Liver (tissue), 8 donors: ENCODE measurements at regions not wholly inside any gene's neighbourhood (a gene's known extent, or its start where the extent isn't known, plus 50 kb on each side); places are given as distances from the start of the nearest gene placed in this dataset.

Experiments
- DNase-seq: peaks from one replicate; pipeline ENCODE4 v3.0.0-alpha.2; 2017; ENCODE audit warnings: low spot score
- H3K27ac ChIP-seq, 2 donors: one replicate each; pipeline ENCODE4 v1.7.0; 2013; ENCODE audit warnings: inconsistent platforms in 2 of 2, low read length in 2 of 2, control low read depth in 1 of 2, low read depth in 1 of 2, mild to moderate bottlenecking in 1 of 2
- H3K27me3 ChIP-seq, 4 donors: one replicate each; pipeline versions ENCODE4 v1.6.1 to v1.7.0; 2013; ENCODE audit warnings: low read length in 3 of 4, inconsistent platforms in 1 of 4, mild to moderate bottlenecking in 1 of 4, moderate library complexity in 1 of 4; ENCODE audit not compliant: control insufficient read depth in 4 of 4, insufficient read depth in 4 of 4
- H3K36me3 ChIP-seq, 4 donors: one replicate each; pipeline versions ENCODE4 v1.6.1 to v1.7.0; 2013; ENCODE audit warnings: low read length in 3 of 4, mild to moderate bottlenecking in 3 of 4, low read depth in 1 of 4, moderate library complexity in 1 of 4; ENCODE audit not compliant: control insufficient read depth in 4 of 4, insufficient read depth in 3 of 4
- H3K4me1 ChIP-seq, 4 donors: one replicate each; pipeline versions ENCODE4 v1.6.1 to v1.7.0; 2013; ENCODE audit warnings: low read length in 3 of 4, mild to moderate bottlenecking in 3 of 4, moderate library complexity in 1 of 4; ENCODE audit not compliant: control insufficient read depth in 4 of 4, insufficient read depth in 4 of 4
- H3K4me3 ChIP-seq, 3 donors: one replicate each; pipeline versions ENCODE4 v1.6.1 to v1.7.0; 2013; ENCODE audit warnings: low read length in 3 of 3, control low read depth in 1 of 3, low read depth in 1 of 3, mild to moderate bottlenecking in 1 of 3
- H3K9ac ChIP-seq, 2 donors: one replicate each; pipeline ENCODE4 v1.7.0; 2013; ENCODE audit warnings: low read length in 2 of 2, mild to moderate bottlenecking in 2 of 2, moderate library complexity in 2 of 2, control low read depth in 1 of 2, low read depth in 1 of 2
- H3K9me3 ChIP-seq, 4 donors: one replicate each; pipeline versions ENCODE4 v1.6.1 to v1.7.0; 2013; ENCODE audit warnings: low read length in 3 of 4; ENCODE audit not compliant: control insufficient read depth in 4 of 4
- ATF3 ChIP-seq: IDR thresholded peaks from 2 replicates; pipeline ENCODE4 v1.6.1; 2016; ENCODE audit warnings: antibody characterized with exemption
- CTCF ChIP-seq: fragments of 150-350 bp; IDR thresholded peaks from 2 replicates; pipeline ENCODE4 v1.5.1; 2017; ENCODE audit warnings: improper control_type of control experiment, low read depth, low read length; ENCODE audit not compliant: missing input control
- EGR1 ChIP-seq, 2 donors: IDR thresholded peaks; 2 replicates each; pipeline ENCODE4 v1.6.1; 2016 to 2018; ENCODE audit warnings: antibody characterized with exemption in 2 of 2, low read depth in 2 of 2
- FOXA2 ChIP-seq: IDR thresholded peaks from 2 replicates; pipeline ENCODE4 v1.6.1; 2016; ENCODE audit warnings: antibody characterized with exemption
- GABPA ChIP-seq, 2 donors: IDR thresholded peaks in 1 of 2; conservative IDR thresholded peaks in 1 of 2; 2 replicates each; pipeline ENCODE4 v1.6.1; 2016; ENCODE audit warnings: antibody characterized with exemption in 2 of 2, mild to moderate bottlenecking in 1 of 2, moderate library complexity in 1 of 2
- HNF4G ChIP-seq: IDR thresholded peaks from 2 replicates; pipeline ENCODE4 v1.6.1; 2016; ENCODE audit warnings: antibody characterized with exemption
- JUND ChIP-seq, 2 donors: IDR thresholded peaks; 2 replicates each; pipeline ENCODE4 v1.6.1; 2016; ENCODE audit warnings: antibody characterized with exemption in 2 of 2
- MAX ChIP-seq: IDR thresholded peaks from 2 replicates; pipeline ENCODE4 v1.6.1; 2016; ENCODE audit warnings: antibody characterized with exemption
- NR2F2 ChIP-seq: IDR thresholded peaks from 2 replicates; pipeline ENCODE4 v1.6.1; 2016; ENCODE audit warnings: antibody characterized with exemption
- RAD21 ChIP-seq, 2 donors: IDR thresholded peaks; 2 replicates each; pipeline ENCODE4 v1.6.1; 2016; ENCODE audit warnings: antibody characterized with exemption in 2 of 2, mild to moderate bottlenecking in 2 of 2
- REST ChIP-seq: IDR thresholded peaks from 2 replicates; pipeline ENCODE4 v1.6.1; 2016; ENCODE audit warnings: antibody characterized with exemption, mild to moderate bottlenecking
- RXRA ChIP-seq, 2 donors: IDR thresholded peaks; 2 replicates each; pipeline ENCODE4 v1.6.1; 2017 to 2018; ENCODE audit warnings: antibody characterized with exemption in 2 of 2, mild to moderate bottlenecking in 1 of 2
- SP1 ChIP-seq: IDR thresholded peaks from 2 replicates; pipeline ENCODE4 v1.6.1; 2018; ENCODE audit warnings: antibody characterized with exemption, mild to moderate bottlenecking
- TAF1 ChIP-seq: conservative IDR thresholded peaks from 2 replicates; pipeline ENCODE4 v1.6.1; 2016; ENCODE audit warnings: antibody characterized with exemption, mild to moderate bottlenecking
- ZBTB33 ChIP-seq: IDR thresholded peaks from 2 replicates; pipeline ENCODE4 v1.6.1; 2016; ENCODE audit warnings: antibody characterized with exemption
- WGBS: extraction: QIAGEN DNeasy Blood & Tissue Kit; methylation state at CpG from one replicate; pipeline ENCODE4 v1.1.7; 2013; 5-methylcytosine and 5-hydroxymethylcytosine counted together
- donor health status: healthy.
- donor health status: healthy.
- donor health status: healthy.
- donor health status: healthy.
- donor health status: healthy.

- H3K9ac ChIP-seq, result no peak overlapping the region
Observed at GRCh38 chr9:90025816-90026215, 421.0 kb downstream of the GADD45G start.

GRCh38 chr9:90027296-90027790 is 422.5 kb downstream of the GADD45G start:
- H3K27me3 ChIP-seq, result no peaks in the 10 kb centered on the region
- no peak for DNase-seq
- H3K9me3 ChIP-seq, result no peaks in the 10 kb centered on the region
- WGBS, result 47% methylated on average over 1 of the region's 1 CpG
- no peak for TF ChIP-seq CTCF
- no peak for TF ChIP-seq MAX
- no peak for TF ChIP-seq FOXA2
- no peak for TF ChIP-seq RAD21 (IDR thresholded peaks at IDR 0.05)
- TF ChIP-seq TAF1, result no peak
- no peak for TF ChIP-seq JUND (IDR thresholded peaks at IDR 0.05)
- no peak for TF ChIP-seq REST
- no peak for TF ChIP-seq NR2F2
- no peak for TF ChIP-seq ATF3
- no peak for TF ChIP-seq RXRA (IDR thresholded peaks at IDR 0.05)
- no peak overlapping the region for H3K27ac ChIP-seq
- no peak overlapping the region for H3K9ac ChIP-seq
- H3K4me1 ChIP-seq, result peaks cover 0 to 12% (median 3%) of the 10 kb centered on the region in 4 donors
- no peak overlapping the region for H3K4me3 ChIP-seq
- H3K36me3 ChIP-seq, result no peaks in the 10 kb centered on the region

More at GRCh38 chr9:90025816-90026215, 421.0 kb downstream of the GADD45G start:
- Histone ChIP-seq H3K27me3 (no peaks in the 10 kb centered on the region), H3K4me3 (no peak overlapping the region), H3K9me3 (no peaks in the 10 kb centered on the region), H3K4me1 (peaks cover 0 to 3% (median 0%) of the 10 kb centered on the region in 4 donors), H3K36me3 (no peaks in the 10 kb centered on the region), H3K27ac (no peak overlapping the region)
- DNase-seq, result no peak
- TF ChIP-seq JUND (IDR thresholded peaks at IDR 0.05) (no peak), MAX (no peak), RAD21 (IDR thresholded peaks at IDR 0.05) (no peak)
- 84% methylated on average over 3 of the region's 3 CpGs for WGBS

- Histone ChIP-seq H3K9me3 (no peaks in the 10 kb centered on the region), H3K9ac (no peak overlapping the region), H3K36me3 (no peaks in the 10 kb centered on the region), H3K27ac (no peak overlapping the region), H3K4me3 (no peak overlapping the region), H3K27me3 (no peaks in the 10 kb centered on the region), H3K4me1 (peaks cover 3 to 26% (median 10%) of the 10 kb centered on the region in 4 donors)
- TF ChIP-seq ZBTB33, result no peak
- no peak for TF ChIP-seq NR2F2
- no peak for TF ChIP-seq JUND (IDR thresholded peaks at IDR 0.05)
- TF ChIP-seq CTCF, result no peak
- TF ChIP-seq RXRA (IDR thresholded peaks at IDR 0.05), result no peak
- TF ChIP-seq TAF1, result no peak
- no peak for TF ChIP-seq SP1
- no peak for TF ChIP-seq EGR1 (IDR thresholded peaks at IDR 0.05; ENCODE audit: low read depth in 2 of 2)
- no peak for TF ChIP-seq HNF4G
- TF ChIP-seq MAX, result no peak
- no peak for TF ChIP-seq RAD21 (IDR thresholded peaks at IDR 0.05)
- no peak for TF ChIP-seq GABPA (IDR thresholded peaks at IDR 0.05 in 1 of 2, conservative IDR thresholded peaks at IDR 0.05 in 1 of 2)
- no peak for TF ChIP-seq ATF3
- TF ChIP-seq FOXA2, result no peak
- DNase-seq, result no peak
- 5% methylated on average over 1 of the region's 1 CpG for WGBS
Observed at GRCh38 chr9:90029386-90029785, 424.6 kb downstream of the GADD45G start.
